Fibroblast of skin of left quadriceps (primary cell): ENCODE measurements at regions not wholly inside any gene's neighbourhood (a gene's known extent, or its start where the extent isn't known, plus 50 kb on each side); places are given as distances from the start of the nearest gene placed in this dataset.

Source experiments
- DNase-seq, 2 experiments: peaks; one replicate each; pipeline ENCODE4 v3.0.0-alpha.2; 2013; ENCODE audit warnings: low read depth in 2 of 2

GRCh38 chr2:191738003-191738402, 60.1 kb downstream of the NABP1 start:
- DNase-seq: no peak

- DNase-seq: no peak
Observed at GRCh38 chr2:191738667-191739066, 60.7 kb downstream of the NABP1 start.

- DNase-seq: no peak
Observed at GRCh38 chr2:191739194-191739593, 61.3 kb downstream of the NABP1 start.

- DNase-seq: no peak
Observed at GRCh38 chr2:191740016-191740419, 62.1 kb downstream of the NABP1 start.

GRCh38 chr2:191740759-191741158, 62.8 kb downstream of the NABP1 start:
- peak in 1 of 2 experiments; percentile 20 for DNase-seq

GRCh38 chr2:191746346-191747169, 68.6 kb downstream of the NABP1 start:
- peak; percentile 85 for DNase-seq

- no peak for DNase-seq
Observed at GRCh38 chr2:191747170-191747530, 69.2 kb downstream of the NABP1 start.

- DNase-seq: peak in 1 of 2 experiments; percentile 32
Observed at GRCh38 chr2:191748059-191748461, 70.1 kb downstream of the NABP1 start.

- DNase-seq: peak in 1 of 2 experiments; percentile 21
Observed at GRCh38 chr2:191748528-191749180, 70.7 kb downstream of the NABP1 start.

- DNase-seq: no peak
Observed at GRCh38 chr2:191749181-191749540, 71.2 kb downstream of the NABP1 start.

GRCh38 chr2:191754103-191754502, 76.2 kb downstream of the NABP1 start:
- DNase-seq: no peak

- DNase-seq: no peak
Observed at GRCh38 chr2:191756761-191757160, 78.8 kb downstream of the NABP1 start.

- DNase-seq: no peak
Observed at GRCh38 chr2:191757208-191757607, 79.3 kb downstream of the NABP1 start.

GRCh38 chr2:191758518-191759507, 80.9 kb downstream of the NABP1 start:
- DNase-seq: no peak

- no peak for DNase-seq
Observed at GRCh38 chr2:191759680-191760079, 81.7 kb downstream of the NABP1 start.

- no peak for DNase-seq
Observed at GRCh38 chr2:191760655-191761262, 82.8 kb downstream of the NABP1 start.

- no peak for DNase-seq
Observed at GRCh38 chr2:191773136-191773535, 73.8 kb downstream of the CAVIN2 start.

GRCh38 chr2:191777351-191777750, 69.5 kb downstream of the CAVIN2 start:
- no peak for DNase-seq

- no peak for DNase-seq
Observed at GRCh38 chr2:191778041-191778440, 68.8 kb downstream of the CAVIN2 start.

- DNase-seq: no peak
Observed at GRCh38 chr2:191782351-191782750, 64.5 kb downstream of the CAVIN2 start.

- DNase-seq: no peak
Observed at GRCh38 chr2:191783416-191783815, 63.5 kb downstream of the CAVIN2 start.
